ENCODE measurements at regions not wholly inside any gene's neighbourhood (a gene's known extent, or its start where the extent isn't known, plus 50 kb on each side); places are given as distances from the start of the nearest gene placed in this dataset.

DNA sequence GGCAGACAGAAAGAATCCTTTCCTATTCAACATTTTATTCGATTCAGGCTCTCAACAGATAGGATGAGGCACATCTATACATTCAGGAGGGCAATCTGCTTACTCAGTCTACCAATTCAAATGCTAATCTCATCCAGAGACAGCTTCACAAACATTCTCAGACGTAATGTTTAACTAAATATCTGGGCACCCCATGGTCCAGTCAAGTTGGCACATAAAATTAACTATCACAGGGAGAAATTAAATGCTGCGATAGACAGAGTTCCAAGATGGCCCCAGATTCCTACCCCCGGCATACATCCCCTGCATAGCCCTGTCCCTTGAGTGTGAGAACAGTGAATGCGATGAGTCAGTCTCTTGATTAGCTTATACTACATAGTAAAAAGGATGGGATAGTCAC is 184.3 kb downstream of the FGFR2 start:
- H3K27ac ChIP-seq, result no peak overlapping the region
- H3K4me3 ChIP-seq, result no peak overlapping the region
- WGBS, 2 donors, result 58 to 60% methylated on average over 5 of the region's 5 CpGs
- H3K9me3 ChIP-seq, result no peaks in the 10 kb centered on the region
- DNase-seq, result no peak
- TF ChIP-seq, protein P1, sequence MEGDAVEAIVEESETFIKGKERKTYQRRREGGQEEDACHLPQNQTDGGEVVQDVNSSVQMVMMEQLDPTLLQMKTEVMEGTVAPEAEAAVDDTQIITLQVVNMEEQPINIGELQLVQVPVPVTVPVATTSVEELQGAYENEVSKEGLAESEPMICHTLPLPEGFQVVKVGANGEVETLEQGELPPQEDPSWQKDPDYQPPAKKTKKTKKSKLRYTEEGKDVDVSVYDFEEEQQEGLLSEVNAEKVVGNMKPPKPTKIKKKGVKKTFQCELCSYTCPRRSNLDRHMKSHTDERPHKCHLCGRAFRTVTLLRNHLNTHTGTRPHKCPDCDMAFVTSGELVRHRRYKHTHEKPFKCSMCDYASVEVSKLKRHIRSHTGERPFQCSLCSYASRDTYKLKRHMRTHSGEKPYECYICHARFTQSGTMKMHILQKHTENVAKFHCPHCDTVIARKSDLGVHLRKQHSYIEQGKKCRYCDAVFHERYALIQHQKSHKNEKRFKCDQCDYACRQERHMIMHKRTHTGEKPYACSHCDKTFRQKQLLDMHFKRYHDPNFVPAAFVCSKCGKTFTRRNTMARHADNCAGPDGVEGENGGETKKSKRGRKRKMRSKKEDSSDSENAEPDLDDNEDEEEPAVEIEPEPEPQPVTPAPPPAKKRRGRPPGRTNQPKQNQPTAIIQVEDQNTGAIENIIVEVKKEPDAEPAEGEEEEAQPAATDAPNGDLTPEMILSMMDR (IDR thresholded peaks at IDR 0.05), result no peak
- TF ChIP-seq POLR2A (IDR thresholded peaks at IDR 0.05), result no peak
- intact Hi-C loops (cut with DNase I), result no loop called here
- no peaks in the 10 kb centered on the region for H3K36me3 ChIP-seq
- H3K4me1 ChIP-seq, result peaks cover 0 to 10% (median 0%) of the 10 kb centered on the region in 3 donors
- no peaks in the 10 kb centered on the region for H3K27me3 ChIP-seq

DNA sequence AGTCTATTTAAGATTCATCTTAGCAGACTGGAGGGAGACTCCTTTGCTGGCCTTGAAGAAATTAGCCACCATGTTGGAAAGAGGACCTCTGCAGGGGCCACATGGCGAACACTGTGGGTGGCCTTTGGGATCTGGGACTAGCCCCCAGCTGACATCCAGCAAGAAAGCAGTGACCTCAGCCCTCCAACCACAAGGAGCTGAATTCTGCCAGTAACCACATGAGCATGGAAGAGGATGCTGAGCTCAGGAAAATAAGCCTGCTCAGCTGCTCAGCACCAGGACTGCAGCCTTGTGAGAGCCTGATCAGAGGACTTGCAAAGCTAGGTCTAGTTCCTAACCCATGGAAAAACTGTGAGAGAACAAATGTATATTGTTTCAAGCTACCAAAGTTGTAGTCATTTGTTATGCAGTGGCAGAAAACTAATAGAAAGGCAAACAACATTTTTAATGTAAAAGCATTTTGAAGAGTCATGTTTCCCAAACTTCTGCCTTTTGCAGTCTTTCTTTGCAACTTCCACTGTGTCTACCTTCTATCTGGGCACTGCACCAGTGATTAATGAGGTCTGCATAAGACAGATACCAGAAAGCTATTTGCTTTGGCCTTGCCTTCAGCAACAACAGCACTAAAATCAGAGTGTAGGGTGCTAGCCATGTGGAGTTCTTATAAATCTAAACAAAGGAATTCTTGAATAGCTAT is 183.7 kb downstream of the FGFR2 start:
- 80 to 100% methylated on average over 1 of the region's 1 CpG for WGBS, 2 donors
- Histone ChIP-seq H3K4me3 (no peak overlapping the region), H3K27ac (no peak overlapping the region), H3K9me3 (no peaks in the 10 kb centered on the region), H3K4me1 (peaks cover 0 to 10% (median 0%) of the 10 kb centered on the region in 3 donors), H3K27me3 (no peaks in the 10 kb centered on the region), H3K36me3 (no peaks in the 10 kb centered on the region)
- DNase-seq, result no peak
- intact Hi-C loops (cut with DNase I), result no loop called here
- no peak for TF ChIP-seq POLR2A (IDR thresholded peaks at IDR 0.05)
- TF ChIP-seq, protein P1 (IDR thresholded peaks at IDR 0.05), result no peak

DNA sequence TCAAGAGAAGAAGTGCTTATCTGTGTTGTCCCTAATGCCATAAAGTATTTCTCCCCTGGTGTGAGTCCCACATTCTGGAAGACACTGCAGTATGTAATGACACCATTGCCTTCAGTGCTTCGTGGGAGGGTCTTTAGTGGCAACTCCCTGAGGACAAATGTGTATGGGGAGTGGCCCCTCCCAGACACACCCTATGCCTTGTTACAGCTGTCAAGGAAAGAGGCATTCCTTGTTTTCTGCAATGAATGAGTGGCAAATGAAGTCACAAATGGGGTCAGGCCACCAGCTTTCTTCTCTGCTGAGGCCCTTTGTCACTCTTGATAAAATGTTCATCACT is 183.2 kb downstream of the FGFR2 start:
- DNase-seq, result no peak

DNA sequence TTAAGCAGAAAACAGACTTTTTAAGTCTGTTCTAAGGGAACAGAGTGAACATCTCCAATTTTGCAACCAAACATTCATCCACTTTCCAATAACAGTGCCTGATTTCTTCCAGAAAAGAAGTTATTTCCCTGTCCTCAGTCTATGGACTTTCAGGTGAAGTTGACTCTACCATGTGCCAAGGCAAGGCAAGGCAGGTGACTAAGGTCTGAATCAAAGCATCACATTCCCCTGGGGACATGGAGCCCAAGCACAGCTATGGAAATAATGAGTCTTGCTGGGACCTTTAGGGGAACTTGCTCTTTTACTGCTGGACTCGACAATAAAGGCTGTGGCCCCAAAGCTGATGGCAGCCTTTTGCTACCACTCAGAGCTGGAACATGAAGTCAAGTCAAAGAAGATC is 182.2 kb downstream of the FGFR2 start:
- no peak for DNase-seq
- Histone ChIP-seq H3K36me3 (no peaks in the 10 kb centered on the region), H3K4me1 (peaks cover 0 to 10% (median 0%) of the 10 kb centered on the region in 3 donors), H3K27me3 (no peaks in the 10 kb centered on the region), H3K9me3 (no peaks in the 10 kb centered on the region), H3K4me3 (no peak overlapping the region), H3K27ac (no peak overlapping the region)
- intact Hi-C loops (cut with DNase I), result no loop called here
- TF ChIP-seq, protein P1 (IDR thresholded peaks at IDR 0.05), result no peak
- TF ChIP-seq POLR2A (IDR thresholded peaks at IDR 0.05), result no peak
- 50 to 75% methylated on average over 1 of the region's 1 CpG for WGBS, 2 donors

More for the DNA sequence above, 183.2 kb downstream of the FGFR2 start:
- Histone ChIP-seq H3K27ac (no peak overlapping the region), H3K4me1 (peaks cover 0 to 10% (median 0%) of the 10 kb centered on the region in 3 donors), H3K4me3 (no peak overlapping the region), H3K27me3 (no peaks in the 10 kb centered on the region), H3K36me3 (no peaks in the 10 kb centered on the region), H3K9me3 (no peaks in the 10 kb centered on the region)
- intact Hi-C loops (cut with DNase I), result no loop called here
- 15 to 40% methylated on average over 1 of the region's 1 CpG for WGBS, 2 donors
- TF ChIP-seq, protein P1 (IDR thresholded peaks at IDR 0.05), result no peak
- no peak for TF ChIP-seq POLR2A (IDR thresholded peaks at IDR 0.05)

DNA sequence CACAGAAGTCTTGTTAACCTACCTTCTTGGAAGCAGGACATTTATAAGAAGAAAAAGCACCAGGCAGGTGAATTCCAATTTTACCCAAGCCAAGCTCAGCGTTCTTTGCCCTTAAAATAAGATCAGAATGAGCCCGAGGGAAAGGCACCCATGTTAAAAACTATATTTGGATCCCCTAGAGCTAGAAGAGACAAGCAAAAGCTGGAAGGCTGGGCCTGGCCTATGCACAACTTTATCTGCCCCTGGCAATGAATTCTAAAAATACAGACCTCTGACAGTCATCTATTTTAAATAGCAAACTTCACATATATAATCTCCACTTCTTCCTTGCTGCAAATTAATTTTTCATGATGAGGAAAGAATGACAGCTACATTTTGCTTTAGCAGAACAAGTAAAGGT is 180.9 kb downstream of the FGFR2 start:
- no peak for DNase-seq
- 46 to 61% methylated on average over 2 of the region's 2 CpGs for WGBS, 2 donors
- Histone ChIP-seq H3K27me3 (no peaks in the 10 kb centered on the region), H3K27ac (no peak overlapping the region), H3K9me3 (no peaks in the 10 kb centered on the region), H3K4me3 (no peak overlapping the region), H3K4me1 (peaks cover 0 to 10% (median 0%) of the 10 kb centered on the region in 3 donors), H3K36me3 (no peaks in the 10 kb centered on the region)
- TF ChIP-seq, protein P1 (IDR thresholded peaks at IDR 0.05), result no peak
- no peak for TF ChIP-seq POLR2A (IDR thresholded peaks at IDR 0.05)
- intact Hi-C loops (cut with DNase I), result no loop called here
